GM18867 (cell line): ENCODE measurements at regions not wholly inside any gene's neighbourhood (a gene's known extent, or its start where the extent isn't known, plus 50 kb on each side); places are given as distances from the start of the nearest gene placed in this dataset.

ENCODE experiments used
- ATAC-seq: cut with Tn5 transposase; IDR thresholded peaks from one replicate; pipeline ENCODE4 v1.9.1; 2021; ENCODE audit warnings: mild to moderate bottlenecking, moderate library complexity; ENCODE audit not compliant: unreplicated experiment

DNA sequence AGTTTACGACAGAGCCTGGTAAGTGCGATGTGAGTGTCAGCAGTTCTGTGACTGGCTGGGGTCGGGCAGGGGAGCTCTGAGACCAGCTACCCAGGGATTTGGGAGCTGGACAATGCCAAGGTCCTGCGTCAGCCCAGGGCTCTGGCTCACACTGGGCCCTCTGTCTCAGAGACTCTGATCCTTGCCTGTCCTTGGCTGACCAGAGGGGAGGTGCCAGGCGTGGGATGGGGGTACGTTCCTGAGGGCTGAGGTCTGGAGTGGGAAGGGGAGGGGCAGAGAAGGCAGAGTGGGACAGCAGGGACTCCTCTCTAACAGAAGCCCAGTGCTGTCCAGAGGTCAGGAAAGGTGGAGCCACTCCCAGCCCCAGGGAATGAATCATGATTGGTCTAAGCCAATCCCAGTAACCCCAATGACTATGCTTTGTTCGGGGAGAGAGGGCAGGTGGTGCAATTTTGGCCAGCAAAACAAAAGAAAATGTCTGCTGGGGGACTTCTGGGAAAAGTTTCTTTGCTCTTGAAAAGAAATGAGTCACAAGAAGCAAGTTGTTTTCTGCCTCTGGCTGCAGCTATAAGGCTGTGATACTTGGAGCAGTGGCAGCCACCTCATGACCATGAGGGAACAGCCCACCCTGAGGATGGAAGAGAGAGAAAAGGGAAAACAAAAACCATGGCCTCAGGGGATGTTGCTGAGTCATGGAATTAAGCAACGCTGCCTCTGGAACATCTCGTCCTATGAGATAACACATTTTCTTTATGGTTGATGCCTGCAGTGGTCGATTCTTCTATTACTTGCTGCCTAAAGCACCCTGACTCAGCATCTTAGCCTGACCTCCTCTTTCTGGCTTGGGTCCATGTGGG, 108.3 kb downstream of the CHST1 start:
- ATAC-seq: no peak

DNA sequence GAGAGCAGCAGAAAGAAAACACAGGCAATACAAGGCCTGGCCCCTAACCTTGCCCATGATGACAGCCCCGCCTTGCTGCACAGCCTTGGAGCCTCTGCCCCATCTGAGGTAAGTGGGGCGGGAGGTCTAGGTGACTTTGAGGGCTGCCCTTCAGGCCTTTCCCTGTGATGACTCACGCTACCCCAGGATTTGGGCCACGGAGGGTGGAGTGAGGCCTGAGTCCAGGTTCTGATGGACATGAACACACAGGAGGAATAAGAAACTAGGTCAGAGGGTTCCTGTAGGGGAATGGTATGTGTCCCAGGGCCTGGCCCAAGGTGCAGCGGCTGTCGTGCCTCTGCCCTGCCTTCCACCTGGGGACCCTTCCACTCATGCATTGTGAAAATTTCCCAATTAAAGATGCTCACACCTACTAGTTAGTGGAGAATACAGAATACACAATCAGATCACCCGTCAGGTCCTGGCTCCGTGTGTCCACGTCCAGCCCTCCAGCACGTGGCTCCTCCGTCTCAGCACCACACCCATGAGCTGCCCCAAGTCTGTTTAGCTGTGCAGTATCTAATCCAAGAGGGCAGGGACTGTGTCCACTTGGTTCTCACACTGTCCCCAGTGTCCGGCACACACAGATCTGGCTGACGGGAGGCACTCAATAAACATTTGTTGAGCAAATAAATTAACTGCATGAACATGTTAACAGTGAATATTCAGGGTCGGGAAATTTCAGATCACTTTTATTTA, 111.0 kb downstream of the CHST1 start:
- ATAC-seq: no peak

DNA sequence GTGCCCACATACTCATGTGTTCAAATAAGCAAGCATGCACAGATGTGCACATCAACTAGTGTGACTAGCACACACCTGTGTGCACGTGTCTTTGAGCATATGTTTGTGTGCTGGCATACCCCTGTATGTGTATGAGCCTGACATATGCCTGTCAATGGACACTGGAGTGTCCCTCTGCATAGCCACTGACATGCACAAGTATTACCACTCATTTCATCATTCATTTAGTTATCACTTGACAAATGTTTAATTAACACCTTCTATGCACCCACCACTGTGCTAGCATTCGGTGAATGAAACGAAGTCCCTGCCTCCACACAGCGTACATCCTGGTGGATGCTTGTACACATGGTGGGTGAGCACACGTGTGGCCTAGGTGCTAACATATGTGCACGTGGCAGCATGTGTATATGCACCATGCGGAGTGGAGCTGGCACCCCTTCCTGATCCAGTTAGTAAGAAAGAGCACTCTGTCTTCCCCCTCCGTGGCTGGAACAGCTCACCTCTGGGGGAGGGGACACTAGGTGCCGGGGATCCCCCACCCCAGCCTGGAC, 112.0 kb downstream of the CHST1 start:
- ATAC-seq: no peak

DNA sequence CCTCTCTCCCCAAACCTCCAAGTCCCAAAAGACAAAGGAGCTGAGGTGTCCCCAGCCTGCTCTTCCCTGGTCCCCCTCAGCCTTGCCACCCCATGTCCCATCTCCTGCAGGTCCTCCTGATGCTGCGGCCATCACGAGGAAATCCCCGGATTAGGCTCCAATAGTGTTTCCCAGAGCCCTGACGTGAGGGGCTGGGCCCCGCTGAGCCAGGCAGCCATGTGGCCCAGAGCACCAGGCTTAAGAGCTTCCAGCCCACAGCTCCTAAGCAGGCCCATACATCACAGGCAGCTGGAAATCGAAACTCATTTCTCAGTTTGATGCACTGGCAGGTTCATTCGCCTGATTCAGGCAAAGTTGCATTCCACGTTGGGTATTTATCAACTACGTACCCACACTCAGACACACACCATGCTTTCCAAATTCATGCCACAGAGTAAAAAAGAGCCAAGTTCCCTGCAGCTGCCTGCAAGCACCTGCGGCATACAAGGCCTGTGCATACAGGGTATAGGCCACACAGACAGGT, 114.2 kb downstream of the CHST1 start:
- ATAC-seq: no peak

DNA sequence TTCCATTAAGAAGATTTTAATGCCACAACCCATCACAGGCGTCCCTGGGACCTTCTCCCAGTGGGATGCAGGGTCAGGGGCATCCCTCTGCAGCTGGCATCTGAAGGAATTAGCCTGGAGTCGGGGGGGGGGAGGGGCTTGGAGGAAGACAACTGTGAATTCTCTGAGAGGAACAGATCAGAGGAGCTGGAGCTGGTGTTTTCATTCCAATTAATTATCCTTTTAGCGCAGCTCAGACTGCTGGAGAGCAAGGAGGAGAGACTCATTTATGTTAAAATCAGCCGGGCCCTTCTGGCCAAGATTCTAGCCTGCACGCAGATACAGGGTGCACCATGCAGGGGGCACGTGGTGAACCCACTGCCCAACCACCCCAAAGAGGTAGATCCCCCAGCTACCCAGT, 116.2 kb downstream of the CHST1 start:
- no peak for ATAC-seq

DNA sequence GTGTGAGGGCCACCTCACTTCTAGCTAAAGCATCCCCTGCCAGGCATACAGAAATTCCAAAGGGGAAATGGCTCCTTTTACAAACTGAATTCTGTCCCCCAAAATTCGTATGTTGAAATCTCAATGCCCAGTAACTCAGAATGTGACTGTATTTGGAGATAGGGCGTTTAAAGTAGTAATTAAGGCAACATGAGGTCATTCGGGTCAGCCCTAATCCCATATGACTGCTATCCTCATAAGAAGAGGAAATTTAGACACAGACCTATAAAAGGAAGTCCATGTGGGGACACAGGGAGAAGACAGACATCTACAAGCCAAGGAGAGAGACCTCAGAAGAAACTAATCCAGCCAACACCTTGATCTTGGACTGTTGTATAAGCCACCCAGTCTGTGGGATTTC, 119.1 kb downstream of the CHST1 start:
- no peak for ATAC-seq

DNA sequence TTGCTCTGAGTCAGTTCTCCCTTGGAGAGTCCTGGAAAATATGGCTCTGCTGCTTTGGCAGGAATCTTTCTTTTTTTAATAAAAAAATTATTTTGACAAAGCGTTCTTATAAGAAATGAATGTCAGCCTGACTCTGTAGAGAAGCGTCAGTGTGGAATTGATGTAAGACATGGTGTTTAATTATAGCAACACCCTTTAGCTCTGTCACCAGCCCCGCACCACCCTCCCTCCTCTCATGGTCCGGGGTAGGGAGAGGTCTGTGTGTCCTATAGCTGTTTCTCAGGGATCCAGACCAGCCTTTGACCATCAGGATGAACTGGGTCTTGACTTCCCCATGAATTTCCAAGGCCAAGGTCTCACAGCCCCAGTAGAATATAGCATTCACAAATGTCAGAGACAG, 120.6 kb downstream of the CHST1 start:
- ATAC-seq: no peak

DNA sequence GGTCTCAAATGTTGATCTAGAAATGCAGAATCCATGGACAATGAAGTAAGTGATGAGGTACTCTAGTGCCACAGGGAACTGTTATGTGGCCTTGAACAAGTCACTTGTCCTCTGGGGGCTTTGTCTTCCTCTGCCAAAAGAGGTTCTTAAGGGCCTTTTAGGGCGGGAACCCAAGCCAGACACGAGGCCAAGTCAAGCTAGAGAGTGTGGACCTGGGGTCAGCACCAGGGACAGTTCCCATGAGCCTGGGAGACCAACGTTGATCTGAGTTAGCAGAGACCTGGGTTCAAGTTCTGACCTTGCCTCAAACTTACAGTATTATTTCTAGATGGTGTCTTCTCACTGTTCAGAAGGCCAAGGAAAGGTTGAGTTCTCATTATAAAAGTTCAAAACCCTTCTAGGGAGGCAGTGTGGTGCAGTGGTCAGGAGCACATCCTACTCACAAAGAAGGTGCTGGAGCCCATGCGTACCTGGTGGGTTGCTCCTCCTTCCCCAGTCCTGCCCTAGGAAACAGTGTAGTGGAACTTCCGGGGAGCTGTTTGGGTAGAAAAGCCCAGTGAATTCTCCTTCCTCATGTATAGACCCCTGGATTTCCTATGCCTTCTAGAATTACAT, 121.5 kb downstream of the CHST1 start:
- ATAC-seq: no peak

DNA sequence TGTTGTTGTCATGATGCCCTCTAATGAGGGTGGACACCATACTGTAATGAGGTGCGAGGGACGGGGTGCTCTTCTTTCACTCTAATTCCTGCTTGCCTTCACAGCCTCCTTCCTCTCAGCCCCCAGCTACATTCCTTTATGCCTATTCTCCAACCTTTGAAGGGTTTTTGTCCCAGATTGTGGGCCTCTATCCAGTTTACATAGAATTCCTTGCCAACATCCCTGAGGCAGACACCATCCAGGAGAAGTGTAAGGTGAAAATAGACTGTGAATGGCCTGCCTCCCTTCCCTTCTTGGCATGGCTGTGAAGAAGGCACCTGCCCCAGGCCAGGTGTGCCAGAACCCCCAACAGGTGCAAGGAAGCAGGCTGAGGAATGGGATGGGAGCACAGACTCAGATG, 122.3 kb downstream of the CHST1 start:
- no peak for ATAC-seq

DNA sequence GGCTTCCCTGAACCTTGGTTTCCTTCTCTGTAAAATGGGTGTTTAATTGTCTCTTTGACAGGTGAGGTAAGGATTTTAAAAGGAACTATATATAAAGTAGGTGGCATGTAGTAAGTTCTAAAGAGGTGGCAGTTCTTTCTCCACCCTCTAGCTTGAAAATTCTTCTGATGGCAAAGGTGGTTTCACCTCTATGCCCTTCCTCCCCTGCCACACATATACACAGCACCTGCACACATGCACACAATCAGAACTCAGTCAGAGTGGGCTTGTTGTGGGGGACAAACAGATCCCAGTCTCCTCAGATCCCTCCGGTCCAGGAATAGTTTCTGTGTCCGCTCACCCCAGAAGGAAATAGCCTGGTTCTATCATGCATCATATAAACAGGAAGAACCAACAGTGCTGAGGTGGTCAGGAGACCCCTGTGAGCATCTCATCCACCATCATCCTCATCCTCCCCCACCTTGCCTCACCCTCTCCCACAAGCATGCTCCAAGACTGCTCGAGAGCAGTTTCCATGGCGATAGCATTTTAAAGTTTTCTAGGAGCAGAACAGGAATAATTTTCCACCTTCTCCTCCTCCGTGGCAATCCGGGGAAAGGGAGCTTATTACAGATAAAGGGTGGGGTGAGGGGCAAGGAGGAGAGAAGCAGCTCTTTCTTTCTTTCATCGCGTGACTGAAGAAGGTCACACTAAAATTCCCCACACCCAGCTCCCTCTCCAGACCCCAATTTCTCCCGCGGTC, 123.6 kb downstream of the CHST1 start:
- no peak for ATAC-seq

DNA sequence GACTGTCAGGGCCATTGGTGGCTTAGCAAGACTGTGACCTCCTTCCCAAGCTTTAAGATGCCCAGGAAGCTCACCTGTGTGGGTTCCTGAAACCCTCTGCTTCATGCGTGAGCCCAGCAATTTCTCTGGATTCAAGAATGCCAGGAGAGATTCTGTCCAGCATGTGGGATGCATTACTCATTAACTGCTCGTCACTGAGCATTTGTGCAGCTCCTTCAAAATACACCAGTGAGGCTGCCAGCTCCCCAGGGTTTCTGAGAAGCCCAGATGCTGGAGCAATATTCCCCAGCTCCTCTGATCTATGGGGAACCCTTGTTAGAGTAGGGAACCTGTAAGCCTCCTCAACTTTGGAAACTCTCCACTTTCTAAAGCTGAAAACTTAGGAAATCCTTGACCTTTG, 126.5 kb downstream of the CHST1 start:
- ATAC-seq: no peak

DNA sequence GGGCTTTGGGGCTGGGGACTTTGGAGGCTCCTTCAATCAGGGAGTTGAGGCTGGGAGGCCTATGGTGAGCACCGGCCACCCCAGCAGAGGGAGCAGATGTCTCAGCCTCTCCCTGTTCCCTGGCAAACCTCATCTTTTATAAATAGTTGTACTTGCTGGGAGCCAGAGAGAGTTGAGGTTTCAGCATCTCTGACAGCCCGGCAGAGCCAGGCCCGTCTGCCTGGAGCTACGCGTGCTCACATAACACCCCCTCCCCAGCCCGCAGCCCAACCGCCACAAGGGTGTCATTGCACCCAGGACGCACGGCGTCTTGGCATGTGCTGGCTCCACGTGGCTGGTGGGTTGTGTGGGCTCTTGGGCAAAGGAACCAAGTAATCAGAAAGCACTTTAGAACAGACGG, 127.1 kb downstream of the CHST1 start:
- no peak for ATAC-seq

DNA sequence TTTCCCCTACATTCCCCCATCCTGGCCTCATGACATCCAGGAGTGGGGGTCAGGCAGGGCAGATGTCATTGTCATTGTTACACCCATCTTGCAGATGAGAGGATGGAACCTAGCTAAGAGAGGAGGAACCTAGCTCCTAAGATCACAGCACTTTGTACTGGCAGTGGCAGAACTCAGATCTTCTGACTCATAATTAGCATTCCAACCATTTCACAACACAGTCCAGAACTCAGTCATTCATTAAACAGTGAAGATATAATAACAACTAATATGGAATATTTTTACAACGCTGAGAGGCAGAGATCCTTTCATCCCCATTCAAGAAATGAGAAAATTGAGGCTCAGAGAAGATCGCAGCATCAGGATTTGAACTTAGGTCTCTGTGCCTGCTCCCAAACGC, 127.8 kb downstream of the CHST1 start:
- no peak for ATAC-seq

DNA sequence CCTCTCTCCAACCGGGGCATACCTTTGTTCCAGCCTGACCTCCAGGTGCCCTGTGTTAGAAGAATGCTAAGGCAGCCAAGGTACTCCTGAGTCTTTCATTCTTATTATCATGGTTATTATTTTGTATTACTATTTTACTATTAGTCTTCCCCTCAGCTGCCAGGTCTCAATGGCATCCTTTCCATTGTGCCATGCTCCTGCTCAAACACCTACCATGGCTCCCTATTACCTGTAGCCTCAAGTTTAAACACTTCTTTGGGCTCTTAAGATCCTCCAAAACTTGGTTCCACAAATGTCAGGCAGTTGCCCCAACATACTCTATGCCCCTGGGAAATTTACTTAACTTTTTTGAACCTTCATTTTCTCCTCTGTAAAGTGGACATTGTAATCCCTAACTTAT, 130.4 kb downstream of the CHST1 start:
- ATAC-seq: no peak

DNA sequence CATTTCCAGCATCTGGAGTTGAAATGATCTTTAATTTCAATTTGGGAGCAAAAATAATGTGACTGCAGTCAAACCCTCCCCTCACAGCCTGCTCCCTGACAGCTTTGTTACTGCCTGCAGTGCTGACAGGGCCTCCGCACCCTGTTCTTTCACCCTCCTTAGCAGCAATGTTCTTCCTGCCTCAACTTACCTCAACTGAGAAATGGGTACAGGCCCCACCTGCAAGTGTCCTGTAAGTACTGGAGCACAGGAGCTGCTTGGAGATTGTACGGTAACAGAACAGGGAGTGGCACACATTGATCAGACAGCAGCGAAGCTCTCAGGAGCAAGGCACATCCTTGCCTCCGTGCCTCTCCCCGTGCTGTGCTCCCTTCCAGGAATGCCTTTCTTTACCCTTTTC, 131.3 kb downstream of the CHST1 start:
- ATAC-seq: no peak

DNA sequence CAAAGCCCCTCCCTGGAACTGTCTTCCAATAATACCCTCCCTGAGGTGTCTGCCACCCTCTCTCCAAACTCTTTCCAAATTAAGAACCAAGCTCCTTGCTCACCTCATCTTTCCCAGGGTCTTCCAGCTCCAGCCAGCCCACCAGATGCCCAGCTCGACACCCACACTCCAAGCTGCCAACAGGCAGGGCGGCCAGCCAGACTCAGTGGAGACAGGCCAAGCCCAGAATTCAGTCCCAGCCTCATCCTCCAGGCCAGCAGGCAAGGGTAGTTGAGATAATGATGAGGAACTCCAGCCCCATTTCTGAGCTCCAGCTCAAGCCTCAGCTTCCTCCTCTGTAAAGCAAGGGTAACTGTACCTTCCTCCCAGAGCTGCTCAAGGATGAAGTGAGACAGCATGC, 132.9 kb downstream of the CHST1 start:
- ATAC-seq: no peak

DNA sequence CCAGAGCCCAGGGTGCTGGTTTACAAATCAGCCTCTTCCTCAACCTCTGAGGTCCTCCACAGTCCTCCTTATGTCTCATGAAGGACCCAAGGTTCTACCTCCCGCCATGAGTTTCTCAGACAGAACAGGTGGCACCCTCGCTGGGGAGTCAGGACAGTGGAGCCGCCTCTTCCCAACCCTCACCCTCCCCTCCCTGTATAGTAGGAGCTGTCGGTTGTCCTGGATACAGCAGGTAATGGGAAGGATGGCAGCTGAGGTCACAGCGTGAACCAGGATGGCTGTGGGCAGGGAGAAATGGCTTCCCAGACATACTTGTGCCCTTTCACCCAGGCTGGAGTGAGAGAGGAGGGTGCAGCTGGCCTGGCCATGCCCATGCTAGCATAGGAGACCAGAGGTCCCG, 134.6 kb downstream of the CHST1 start:
- ATAC-seq: no peak

DNA sequence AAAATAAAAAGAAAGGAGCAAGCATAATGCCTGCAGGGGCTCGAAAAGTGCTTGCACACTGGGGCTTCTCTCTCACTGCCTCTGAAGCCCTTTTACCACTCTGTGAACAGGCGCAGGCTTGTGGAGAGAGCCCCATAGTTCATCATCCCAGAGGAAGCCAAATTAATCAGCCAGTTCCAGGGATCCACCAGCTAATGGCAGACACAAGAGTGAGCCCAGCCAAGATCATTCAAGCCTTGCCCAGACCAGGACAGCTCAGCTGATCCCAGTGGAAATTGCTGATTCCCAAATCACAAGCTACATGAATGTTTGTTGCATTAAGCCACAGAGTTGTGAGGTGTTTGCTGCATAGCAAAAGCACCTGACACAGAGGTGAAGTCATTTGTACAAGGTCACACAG, 135.3 kb downstream of the CHST1 start:
- ATAC-seq: no peak

DNA sequence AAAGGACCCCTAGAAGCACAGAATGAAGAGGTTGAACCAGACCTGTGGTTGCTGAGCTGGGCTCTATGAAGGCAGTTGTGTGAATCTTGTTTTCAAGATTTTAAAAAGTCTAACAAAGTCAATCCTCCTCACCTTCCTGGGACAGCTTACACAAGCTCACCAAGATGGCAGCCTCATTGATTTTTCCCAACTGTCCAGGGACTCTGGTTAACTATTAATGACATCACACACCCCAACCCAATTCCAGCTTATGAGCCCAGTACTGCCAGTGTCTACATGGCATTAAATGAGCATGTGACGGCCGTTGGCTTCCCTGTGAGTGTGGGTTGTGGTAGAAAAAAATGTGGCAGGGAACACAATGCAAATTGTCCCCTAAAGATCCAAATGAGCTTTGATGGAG, 137.0 kb downstream of the CHST1 start:
- no peak for ATAC-seq

DNA sequence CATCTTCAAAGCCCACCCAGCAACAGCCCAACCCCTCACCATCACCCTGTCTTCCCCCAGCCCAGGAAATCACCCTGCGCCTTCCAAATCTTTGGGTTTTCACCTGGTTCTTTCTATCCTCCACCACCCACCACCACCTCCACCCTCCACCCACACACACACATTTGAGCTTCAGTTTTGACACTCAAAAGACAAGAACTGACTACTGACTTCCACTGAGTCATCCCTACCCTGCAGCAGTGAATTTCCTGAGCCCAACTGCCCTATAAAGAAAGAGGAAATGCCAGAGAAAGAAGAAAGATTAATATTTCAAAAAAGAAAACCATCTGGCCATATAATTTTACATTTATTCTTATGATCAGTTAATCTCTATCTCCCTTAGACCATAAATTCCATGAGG, 137.5 kb downstream of the CHST1 start:
- ATAC-seq: no peak

DNA sequence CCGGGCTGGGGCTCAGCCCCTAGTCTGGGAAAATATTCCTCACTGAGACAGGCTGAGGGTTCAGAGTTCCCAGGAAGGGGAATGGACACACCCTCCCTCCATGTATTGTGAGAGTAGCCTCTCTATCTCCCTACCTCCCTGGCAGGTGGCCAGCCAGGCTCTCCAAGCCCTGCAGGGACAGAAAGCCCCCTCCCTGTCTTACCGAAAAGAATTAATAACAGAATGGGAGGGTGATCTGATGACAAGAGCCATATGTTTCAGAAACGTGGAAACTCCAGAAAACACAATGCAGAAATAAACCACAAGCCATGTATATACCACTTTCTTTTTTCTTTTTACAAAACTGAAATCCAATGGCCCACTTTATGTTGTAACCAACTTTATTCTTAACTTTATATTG, 140.0 kb downstream of the CHST1 start:
- no peak for ATAC-seq
